GM21786 (cell line): ENCODE measurements at regions not wholly inside any gene's neighbourhood (a gene's known extent, or its start where the extent isn't known, plus 50 kb on each side); places are given as distances from the start of the nearest gene placed in this dataset.

Experiments
- ATAC-seq: cut with Tn5 transposase; IDR thresholded peaks from one replicate; pipeline ENCODE4 v1.9.1; 2021; ENCODE audit not compliant: unreplicated experiment

DNA sequence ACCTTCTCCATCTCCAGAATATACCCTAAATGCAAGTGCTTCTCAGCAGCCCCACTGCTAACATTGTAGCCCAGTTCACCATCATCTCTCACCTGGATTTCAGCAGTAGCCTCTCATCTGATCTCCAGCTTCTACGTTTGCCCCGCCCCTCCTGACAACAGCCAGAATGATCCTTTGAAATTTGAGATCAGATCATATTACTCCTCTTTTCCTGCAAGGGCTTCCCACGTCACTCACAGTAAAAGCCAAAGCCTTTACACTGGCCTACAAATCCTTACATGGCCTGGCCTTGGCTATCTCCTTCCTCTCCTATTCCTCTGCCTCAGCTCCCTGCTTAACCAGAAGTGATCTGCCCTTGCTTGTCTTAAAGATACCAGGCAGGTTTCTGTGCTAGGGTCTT lies 94.3 kb upstream of the NBEA start:
- no peak for ATAC-seq

DNA sequence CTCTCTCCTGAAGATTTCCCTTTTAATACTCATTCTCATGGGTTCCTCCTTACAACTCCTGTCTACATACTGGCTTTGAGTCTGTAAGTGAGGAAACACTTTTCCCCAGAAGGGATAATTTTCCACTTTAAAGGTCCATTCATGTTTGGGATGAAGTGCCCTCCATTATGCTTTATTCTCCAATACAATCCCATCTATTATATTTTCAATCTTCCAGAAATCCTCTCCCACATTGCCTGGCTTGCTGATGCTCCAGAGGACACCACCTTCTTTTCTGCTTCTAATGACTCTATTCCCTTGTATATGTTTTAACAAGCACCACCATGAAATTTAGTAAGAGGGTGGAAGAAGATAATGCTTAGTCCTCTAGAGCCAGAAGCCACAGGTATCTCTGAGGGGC lies 92.7 kb upstream of the NBEA start:
- ATAC-seq: no peak

DNA sequence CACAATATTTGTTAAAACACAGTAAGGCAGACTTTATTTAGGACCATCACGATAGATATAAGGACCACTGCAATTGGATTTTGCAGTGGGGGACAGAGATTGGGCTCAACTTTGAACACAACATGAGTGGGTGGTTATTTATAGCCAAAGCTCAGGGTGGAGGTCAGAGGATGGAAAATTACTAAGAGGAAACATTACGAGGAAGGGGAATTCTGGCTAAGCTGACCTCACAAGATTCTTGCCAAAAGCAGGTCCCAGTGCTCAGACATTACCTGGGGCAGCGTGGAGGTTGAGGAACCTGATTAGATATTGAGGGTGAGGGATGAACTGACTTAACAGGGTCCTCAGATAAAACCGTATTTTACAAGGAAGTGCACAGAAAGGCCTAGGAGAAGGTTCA lies 88.9 kb upstream of the NBEA start:
- no peak for ATAC-seq

DNA sequence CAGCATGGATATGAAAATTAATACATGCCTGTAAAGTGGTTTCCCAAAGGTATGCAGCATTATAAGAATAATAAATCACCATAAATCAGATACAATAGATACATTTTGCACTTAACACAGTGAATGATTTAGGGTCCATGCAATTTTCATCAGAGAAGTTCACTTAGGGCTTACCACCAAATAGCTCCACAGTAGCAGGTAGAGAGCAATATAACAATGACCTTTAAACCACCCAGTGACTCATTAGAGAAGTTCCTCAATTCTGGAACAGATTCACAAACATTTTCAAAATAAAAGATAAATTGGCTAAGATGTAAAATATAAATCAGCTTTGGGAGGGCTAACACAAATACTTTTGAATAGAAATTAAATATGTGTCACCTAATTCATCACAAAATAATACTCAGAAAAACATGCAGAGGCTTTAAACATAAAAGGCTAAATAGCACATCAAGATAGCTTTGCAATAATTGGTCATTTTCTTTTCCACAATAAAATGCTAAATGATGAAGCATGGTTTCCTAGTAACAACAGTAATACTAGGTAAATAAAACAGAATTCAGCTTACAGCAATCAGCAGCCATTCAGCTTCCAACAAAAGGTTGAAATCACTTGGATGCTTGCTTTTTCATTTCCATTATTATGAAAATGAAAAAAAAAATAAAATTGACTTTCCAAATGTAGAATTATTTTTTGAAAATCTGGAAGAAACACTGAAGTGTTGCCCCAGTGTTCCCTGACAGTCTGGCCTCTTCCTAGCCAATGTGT lies 84.3 kb upstream of the NBEA start:
- no peak for ATAC-seq

DNA sequence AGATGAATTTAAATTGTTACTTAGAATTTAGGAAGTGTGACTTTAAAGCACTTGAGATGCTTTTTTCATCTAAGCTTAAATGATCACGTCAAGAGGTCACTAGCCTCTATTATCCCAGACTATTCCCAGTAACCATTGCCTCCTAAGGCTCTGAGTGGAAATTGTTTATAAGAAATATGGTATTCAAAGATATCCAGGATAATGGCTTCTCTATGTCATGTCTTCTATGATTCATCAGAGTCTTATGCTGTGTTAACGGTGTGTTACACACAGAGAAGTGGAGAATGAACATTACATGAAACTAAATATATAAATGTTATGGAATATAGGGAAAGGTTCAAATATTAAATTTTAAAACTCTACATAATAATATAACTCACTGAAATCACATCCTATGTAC lies 79.8 kb upstream of the NBEA start:
- no peak for ATAC-seq

DNA sequence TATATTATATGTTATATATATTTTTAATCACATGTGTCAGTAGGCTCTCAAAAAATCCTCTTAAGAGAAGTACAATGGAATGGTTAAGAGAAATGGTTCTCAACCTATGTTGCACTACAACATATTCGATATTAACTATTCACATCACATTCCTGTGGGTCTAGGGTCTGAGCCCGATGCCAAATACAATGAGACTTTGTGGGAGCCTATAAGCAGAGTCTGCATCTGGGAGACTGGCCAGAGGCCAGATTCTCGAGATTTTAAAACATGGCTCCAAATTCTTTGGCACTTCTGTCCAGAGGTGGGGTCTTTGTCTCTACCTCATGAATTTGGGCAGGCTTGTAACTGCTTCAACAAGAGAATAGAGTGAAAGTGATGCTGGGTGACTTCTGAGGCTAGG lies 79.4 kb upstream of the NBEA start:
- no peak for ATAC-seq

DNA sequence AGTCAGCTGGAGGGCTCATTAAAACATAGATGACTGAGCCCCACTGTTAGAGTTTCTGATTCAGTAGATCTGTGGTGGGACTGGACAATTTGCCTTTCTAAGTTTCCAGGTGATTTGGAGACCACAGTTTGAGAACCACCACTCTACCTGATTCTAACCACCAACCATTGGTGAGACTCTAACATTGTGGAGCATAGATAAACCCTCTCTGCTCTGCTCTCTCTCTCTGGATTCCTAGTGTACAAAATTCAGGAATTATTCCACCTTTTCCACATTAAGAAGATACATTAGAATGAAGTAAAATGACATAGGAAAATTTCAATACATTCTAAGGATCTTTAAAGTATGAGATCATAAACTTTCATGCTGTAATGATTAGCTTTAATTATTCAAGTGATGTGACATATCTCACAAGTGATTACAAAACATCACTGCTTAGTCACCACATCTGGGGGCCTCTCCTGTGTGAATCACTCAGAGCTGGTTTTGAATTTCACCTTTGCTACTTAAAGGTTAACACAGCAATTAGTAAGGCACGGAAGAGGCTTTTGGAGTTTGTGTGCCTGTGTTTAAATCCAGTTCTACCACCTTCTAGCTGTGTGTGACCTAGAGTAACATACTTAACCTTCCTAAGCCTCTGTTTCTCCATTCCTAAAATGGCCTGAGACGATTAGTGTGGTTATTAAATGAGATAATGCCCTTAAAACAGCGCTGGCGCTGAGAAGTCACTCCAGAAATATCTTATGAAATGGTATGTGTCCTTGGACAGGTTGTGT lies 78.5 kb upstream of the NBEA start:
- ATAC-seq: no peak

DNA sequence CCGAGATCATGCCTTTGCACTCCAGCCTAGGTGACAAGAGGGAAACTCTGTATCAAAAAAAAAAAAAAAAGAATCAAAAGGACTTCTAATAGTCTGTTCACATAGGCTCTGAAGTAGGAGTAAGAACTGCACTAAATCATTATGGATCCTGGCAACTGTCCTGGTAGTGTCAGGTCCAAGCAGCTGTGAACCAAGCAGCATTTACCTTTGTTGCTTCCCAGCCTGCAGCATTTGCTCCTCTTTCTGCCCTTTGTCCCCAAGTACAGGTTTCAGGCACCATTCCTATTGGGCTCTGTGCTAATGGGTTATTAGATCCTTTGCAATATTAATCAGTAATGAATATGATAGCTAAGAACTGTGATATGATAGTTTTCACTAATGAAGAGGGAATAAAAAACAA lies 77.4 kb upstream of the NBEA start:
- ATAC-seq: no peak

DNA sequence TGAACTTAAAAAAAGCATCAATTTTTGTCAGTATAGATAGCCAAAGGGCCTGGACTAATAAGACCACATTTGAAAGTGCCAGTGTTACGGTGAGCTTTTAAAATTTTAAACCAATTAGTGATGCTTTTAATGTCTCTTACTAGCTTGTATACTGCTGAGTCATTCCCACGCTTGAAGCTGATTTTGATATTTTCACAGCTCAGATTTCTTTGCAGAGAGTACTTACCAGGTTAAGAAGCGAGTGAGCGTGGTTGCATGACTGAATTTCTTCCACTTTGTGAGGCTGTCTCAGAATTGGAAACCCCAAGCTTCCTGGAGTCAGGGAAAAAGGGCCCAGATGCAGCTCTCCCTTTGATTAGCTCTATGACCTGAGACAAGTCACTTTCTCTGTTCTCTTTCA lies 74.5 kb upstream of the NBEA start:
- ATAC-seq: no peak

DNA sequence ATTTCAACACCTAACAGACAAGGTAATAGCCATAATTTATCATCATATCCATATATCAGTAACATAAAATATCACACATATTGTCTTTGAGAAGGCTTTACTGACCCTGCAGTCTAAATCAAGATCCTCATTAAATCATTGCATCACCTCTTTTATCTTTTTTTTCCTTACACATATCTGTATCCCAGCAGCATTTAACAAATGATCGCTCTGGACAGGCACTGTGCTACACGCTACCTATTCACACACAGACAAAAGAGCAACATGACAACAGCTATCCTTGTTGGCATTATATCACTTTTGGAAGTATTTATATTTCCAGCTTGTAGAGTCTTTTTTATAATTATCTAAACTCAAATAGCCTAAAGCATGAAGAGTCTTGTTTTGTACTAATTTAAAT lies 73.3 kb upstream of the NBEA start:
- ATAC-seq: no peak

DNA sequence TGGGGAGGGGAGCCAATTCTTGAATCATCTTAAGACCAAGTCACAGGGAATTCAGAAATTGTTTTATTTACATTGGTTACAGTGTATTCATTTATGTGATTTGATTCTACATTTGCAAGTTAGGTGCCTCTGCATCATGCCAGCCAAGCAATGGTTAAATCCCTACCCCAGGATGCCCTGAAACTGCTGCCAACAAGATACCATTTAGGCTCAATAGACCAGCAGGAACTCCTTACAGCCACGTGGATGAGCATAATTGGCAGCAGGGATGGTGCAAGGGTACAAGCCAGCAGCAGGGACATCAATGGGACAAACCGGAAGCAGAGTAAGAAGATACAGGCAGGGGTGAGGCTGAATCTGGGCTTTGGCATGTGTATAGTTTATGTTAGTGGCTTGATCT lies 72.4 kb upstream of the NBEA start:
- ATAC-seq: no peak

DNA sequence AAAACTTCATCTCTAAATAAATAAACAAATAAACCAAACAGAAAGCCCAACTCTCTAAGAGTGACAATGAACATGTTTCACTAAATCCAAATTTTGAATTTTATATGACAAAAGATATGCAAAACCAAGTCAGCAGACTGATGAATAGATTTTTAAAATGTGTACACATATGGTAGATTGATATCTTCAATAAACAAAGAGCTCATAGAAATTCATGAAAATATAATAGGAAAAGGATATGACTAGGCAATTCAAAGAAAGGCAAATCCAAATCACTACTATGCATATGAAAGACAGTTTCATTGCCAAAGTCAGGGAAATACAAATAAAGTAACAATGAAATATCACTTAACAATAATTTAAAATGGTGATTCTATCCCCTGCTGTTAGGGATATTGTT lies 63.7 kb upstream of the NBEA start:
- no peak for ATAC-seq

DNA sequence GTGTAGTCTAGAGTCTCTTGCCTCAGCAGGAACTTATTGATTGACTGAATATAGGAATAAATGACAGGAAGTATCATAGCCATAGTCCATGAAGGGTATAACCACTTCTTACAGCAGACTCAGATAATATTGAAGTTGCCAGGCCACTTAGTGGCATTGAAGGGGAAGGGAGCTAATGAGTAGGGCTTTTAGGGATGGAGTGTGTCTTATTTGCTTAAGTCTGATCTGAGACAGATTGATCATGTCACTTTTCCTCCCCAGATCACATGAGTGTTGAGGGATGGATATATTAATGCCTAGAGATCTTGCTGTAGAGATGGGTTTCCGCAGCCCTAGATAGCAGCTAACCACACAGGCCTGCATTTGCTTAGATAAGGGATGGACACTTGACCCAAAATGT lies 62.2 kb upstream of the NBEA start:
- ATAC-seq: no peak

DNA sequence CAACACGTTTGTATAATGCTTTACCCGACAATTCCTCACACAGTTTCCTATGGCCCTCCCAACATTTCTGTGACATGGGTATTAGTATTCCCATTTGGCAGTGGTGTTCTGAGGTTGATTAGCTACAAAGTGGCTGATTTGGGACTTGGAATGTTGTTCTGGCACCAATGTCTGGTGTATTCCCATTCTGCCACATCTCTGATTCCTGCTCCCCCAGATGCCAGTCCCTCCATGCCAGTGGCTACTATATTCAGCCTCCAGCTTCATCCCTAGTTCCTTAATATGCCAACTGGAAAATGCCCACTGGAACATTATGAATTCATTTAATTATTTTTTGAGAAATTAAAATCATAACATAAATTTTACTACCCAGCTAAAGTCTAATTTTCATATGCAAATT lies 60.6 kb upstream of the NBEA start:
- ATAC-seq: no peak

DNA sequence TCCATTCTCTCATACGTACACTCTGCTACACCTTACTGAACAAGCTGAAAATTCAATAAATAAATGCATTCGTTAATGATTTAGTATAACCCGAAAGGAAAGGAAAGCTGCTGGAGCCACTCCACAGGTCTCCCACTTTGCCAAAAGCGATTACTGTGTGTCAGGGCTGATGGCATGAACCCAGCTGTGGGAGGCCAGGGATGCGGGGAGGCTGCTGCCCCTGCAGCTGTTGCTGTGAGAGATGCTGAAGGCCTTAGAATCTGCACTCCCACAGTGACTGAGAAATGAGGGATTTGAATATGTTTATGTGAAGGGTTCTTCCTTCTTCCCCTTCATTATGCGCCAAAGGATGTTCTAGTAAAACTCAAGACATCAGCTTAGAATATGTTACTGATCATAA lies 58.7 kb upstream of the NBEA start:
- ATAC-seq: no peak

DNA sequence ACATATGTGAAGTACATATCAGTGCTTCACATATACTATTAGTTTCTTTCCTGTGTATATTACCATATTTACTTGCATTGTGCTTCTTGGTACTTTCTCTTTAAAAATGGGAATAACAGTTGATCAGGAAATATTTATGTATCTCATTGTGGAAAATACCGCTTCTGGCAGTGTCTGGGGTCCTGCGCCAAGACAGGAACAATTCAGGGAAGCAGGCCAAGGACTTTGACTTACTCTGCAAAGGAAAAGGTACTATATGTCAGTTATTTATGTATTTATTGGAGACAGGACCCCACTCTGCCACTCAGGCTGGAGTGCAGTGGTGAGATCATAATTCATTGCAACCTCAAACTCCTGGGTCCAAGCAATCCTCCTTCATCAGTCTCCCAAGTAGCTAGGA lies 57.7 kb upstream of the NBEA start:
- no peak for ATAC-seq

DNA sequence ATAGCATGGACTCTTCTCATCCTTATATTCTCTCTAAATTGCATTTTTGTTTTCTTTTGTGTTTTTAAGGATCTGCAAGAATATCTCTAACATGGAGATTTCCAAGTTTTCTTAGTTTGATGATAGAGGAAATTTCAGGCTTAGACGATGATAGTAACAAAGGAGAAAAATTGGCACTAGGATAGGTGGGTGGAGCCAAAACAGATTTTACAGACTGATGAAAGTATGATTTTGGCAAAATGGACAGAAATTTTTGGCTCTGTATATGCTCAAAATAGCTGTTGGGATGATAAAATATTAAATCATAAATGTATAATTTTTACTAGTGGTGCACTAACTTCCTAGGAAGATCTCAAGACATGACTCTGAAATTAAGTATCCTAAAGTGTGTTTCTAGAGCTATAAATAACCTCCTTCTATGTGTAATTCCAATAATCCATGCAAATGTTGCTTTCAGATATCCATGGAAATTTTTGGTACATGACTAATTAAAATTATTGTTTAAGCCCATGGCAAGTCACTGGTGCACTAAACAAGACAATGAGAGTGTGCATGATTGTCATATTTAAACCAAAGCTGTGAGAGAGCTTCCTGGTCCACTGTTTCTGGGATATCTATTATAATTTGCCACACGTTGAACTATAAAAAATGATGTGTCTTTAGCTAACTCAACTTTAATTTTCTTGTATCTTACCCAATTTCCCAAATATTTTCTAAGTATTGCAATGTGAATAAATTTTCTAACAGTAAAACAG lies 55.8 kb upstream of the NBEA start:
- no peak for ATAC-seq

DNA sequence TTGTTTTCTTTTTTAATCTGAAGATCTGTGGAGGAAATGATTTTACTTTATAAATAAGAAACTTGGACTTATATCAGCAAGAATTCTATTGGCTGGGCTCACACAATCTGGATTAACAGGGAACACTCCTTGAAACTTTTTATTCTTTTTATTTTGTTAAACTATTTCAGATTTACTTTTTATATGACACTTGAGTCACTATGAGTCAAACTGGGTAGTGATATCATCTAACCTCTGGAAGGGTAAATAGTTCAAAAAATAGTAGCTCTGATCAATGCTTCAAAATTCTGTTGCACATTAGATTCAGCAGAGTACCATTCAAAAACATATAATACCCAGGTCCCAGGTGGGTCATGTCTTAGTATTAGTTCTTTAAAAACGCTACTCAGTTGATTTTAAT lies 55.1 kb upstream of the NBEA start:
- ATAC-seq: no peak
